ENCODE measurements at regions not wholly inside any gene's neighbourhood (a gene's known extent, or its start where the extent isn't known, plus 50 kb on each side); places are given as distances from the start of the nearest gene placed in this dataset.

- Histone ChIP-seq H3K9me3 (ENCODE audit: control insufficient read depth, low read depth, low read length) (no peaks in the 10 kb centered on the region), H3K4me3 (ENCODE audit: low read length) (no peak overlapping the region), H3K9ac (ENCODE audit: low read length) (no peak overlapping the region), H3K27ac (ENCODE audit: low read length) (no peak overlapping the region), H3K4me1 (ENCODE audit: control insufficient read depth, low read depth, low read length) (peaks cover 19% of the 10 kb centered on the region), H3K36me3 (ENCODE audit: control insufficient read depth, low read depth, low read length) (no peaks in the 10 kb centered on the region), H3K27me3 (ENCODE audit: control insufficient read depth, insufficient read depth, low read length) (no peaks in the 10 kb centered on the region)
These were observed 214.2 kb upstream of the PROK2 start for GRCh38 chr3:71998995-71999673.

DNA sequence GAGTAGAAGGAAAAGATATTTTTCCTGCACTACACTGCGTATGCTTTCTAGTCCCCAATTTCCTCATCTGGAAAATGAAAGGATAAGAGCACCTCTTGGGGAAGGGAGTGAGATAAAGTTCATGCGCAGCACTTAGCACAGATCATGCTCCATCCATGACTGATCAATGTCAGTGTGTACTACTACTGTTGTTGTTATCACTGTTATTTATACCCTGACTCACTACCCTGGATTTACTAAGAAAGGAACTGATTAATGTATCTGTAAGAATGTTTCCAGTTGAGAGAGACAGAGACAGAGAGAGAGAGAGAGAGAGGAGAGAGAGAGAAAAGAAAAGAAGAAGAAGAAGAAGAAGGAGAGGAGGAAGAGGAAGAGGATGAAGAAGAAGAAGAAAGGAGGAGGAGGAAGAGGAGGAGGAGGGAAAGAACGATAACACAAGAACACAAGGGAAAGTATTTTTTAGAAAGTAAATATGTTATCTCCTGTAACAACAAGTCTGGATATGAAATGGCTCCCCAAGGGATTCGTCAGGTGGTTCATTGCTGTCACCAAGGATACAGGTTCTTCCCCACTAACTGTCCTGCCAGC is 212.2 kb upstream of the PROK2 start:
- H3K4me3 ChIP-seq (ENCODE audit: low read length): no peak overlapping the region
- H3K4me1 ChIP-seq (ENCODE audit: control insufficient read depth, low read depth, low read length): peaks cover 4% of the 10 kb centered on the region
- H3K9me3 ChIP-seq (ENCODE audit: control insufficient read depth, low read depth, low read length): no peaks in the 10 kb centered on the region
- H3K27me3 ChIP-seq (ENCODE audit: control insufficient read depth, insufficient read depth, low read length): no peaks in the 10 kb centered on the region
- no peak overlapping the region for H3K27ac ChIP-seq (ENCODE audit: low read length)
- H3K9ac ChIP-seq (ENCODE audit: low read length): no peak overlapping the region
- H3K36me3 ChIP-seq (ENCODE audit: control insufficient read depth, low read depth, low read length): no peaks in the 10 kb centered on the region

DNA sequence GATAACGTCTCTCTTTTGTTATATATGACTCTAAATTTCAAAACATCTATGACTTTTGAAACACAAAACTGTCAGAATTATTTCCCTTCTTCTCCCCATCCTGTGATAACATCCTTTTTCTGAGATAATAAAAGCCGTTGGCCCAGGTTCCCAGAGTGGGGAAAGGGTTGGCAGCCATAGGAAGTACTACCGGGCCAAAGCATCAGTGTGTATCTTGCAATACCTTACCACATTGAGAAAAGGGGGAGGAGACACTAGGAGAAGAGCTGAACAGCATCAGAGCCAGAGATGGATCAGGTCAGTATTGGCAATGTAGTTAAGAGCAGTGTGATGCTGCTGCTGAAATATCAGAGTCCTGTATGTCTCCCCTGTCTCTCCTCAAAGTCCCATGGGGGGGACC is 210.0 kb upstream of the PROK2 start:
- H3K4me1 ChIP-seq (ENCODE audit: control insufficient read depth, low read depth, low read length): no peaks in the 10 kb centered on the region
- no peaks in the 10 kb centered on the region for H3K36me3 ChIP-seq (ENCODE audit: control insufficient read depth, low read depth, low read length)
- no peaks in the 10 kb centered on the region for H3K27me3 ChIP-seq (ENCODE audit: control insufficient read depth, insufficient read depth, low read length)
- H3K27ac ChIP-seq (ENCODE audit: low read length): no peak overlapping the region
- H3K9me3 ChIP-seq (ENCODE audit: control insufficient read depth, low read depth, low read length): no peaks in the 10 kb centered on the region
- H3K9ac ChIP-seq (ENCODE audit: low read length): no peak overlapping the region
- H3K4me3 ChIP-seq (ENCODE audit: low read length): no peak overlapping the region

GRCh38 chr3:71994203-71994602 is 209.3 kb upstream of the PROK2 start:
- Histone ChIP-seq H3K4me3 (ENCODE audit: low read length) (no peak overlapping the region), H3K27me3 (ENCODE audit: control insufficient read depth, insufficient read depth, low read length) (no peaks in the 10 kb centered on the region), H3K27ac (ENCODE audit: low read length) (no peak overlapping the region), H3K9ac (ENCODE audit: low read length) (no peak overlapping the region), H3K36me3 (ENCODE audit: control insufficient read depth, low read depth, low read length) (no peaks in the 10 kb centered on the region), H3K9me3 (ENCODE audit: control insufficient read depth, low read depth, low read length) (no peaks in the 10 kb centered on the region), H3K4me1 (ENCODE audit: control insufficient read depth, low read depth, low read length) (no peaks in the 10 kb centered on the region)

DNA sequence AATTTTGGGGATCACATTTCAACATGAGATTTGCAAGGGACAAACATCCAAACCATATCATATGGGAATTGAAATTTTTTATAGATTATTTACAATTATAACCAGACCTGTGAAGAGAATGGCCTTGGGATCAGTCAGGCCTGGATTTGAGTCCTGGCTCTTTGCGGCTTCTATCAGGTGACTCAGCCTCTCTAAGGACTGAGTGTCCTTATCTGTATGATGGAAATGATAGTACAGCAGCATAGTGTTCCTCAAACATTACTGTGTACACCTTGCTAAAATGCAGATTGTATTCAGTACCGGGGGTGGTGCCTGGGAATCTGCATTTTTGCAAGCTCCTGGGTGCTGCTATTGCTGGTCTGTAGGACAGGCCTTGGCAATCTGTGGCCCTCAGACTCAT is 206.7 kb upstream of the PROK2 start:
- H3K4me1 ChIP-seq (ENCODE audit: control insufficient read depth, low read depth, low read length): no peaks in the 10 kb centered on the region
- H3K27ac ChIP-seq (ENCODE audit: low read length): no peak overlapping the region

GRCh38 chr3:71991046-71991445 is 206.1 kb upstream of the PROK2 start:
- no peaks in the 10 kb centered on the region for H3K4me1 ChIP-seq (ENCODE audit: control insufficient read depth, low read depth, low read length)

More for the DNA sequence above, 206.7 kb upstream of the PROK2 start:
- Histone ChIP-seq H3K9me3 (ENCODE audit: control insufficient read depth, low read depth, low read length) (no peaks in the 10 kb centered on the region), H3K4me3 (ENCODE audit: low read length) (no peak overlapping the region), H3K36me3 (ENCODE audit: control insufficient read depth, low read depth, low read length) (no peaks in the 10 kb centered on the region), H3K27me3 (ENCODE audit: control insufficient read depth, insufficient read depth, low read length) (no peaks in the 10 kb centered on the region), H3K9ac (ENCODE audit: low read length) (no peak overlapping the region)

GRCh38 chr3:71990545-71990944 is 205.6 kb upstream of the PROK2 start:
- no peaks in the 10 kb centered on the region for H3K9me3 ChIP-seq (ENCODE audit: control insufficient read depth, low read depth, low read length)
- H3K9ac ChIP-seq (ENCODE audit: low read length): no peak overlapping the region
- no peak overlapping the region for H3K4me3 ChIP-seq (ENCODE audit: low read length)
- no peaks in the 10 kb centered on the region for H3K36me3 ChIP-seq (ENCODE audit: control insufficient read depth, low read depth, low read length)
- H3K27me3 ChIP-seq (ENCODE audit: control insufficient read depth, insufficient read depth, low read length): no peaks in the 10 kb centered on the region
- H3K4me1 ChIP-seq (ENCODE audit: control insufficient read depth, low read depth, low read length): no peaks in the 10 kb centered on the region
- H3K27ac ChIP-seq (ENCODE audit: low read length): no peak overlapping the region

More at GRCh38 chr3:71991046-71991445, 206.1 kb upstream of the PROK2 start:
- no peaks in the 10 kb centered on the region for H3K36me3 ChIP-seq (ENCODE audit: control insufficient read depth, low read depth, low read length)
- no peaks in the 10 kb centered on the region for H3K9me3 ChIP-seq (ENCODE audit: control insufficient read depth, low read depth, low read length)
- no peak overlapping the region for H3K27ac ChIP-seq (ENCODE audit: low read length)
- no peak overlapping the region for H3K4me3 ChIP-seq (ENCODE audit: low read length)
- no peaks in the 10 kb centered on the region for H3K27me3 ChIP-seq (ENCODE audit: control insufficient read depth, insufficient read depth, low read length)
- H3K9ac ChIP-seq (ENCODE audit: low read length): no peak overlapping the region

DNA sequence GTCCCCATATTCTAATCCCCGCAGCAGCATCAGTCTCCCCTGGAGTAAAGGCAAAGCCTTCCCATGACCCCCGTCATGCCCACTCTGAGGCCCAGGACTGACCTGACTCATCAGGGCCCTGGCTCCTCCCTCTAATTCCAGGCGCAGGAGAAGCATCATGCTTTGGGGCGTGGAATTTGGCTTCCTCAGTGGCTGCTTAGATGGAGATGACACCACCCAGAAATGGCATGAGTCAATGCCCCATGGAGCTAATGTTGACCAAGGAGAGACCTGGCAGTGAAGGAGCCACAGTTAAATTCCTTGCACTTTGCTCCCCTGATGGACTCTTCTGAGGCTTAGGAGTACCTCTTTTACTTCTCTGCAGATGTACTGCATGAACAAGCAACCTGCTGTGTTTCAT is 204.2 kb upstream of the PROK2 start:
- Histone ChIP-seq H3K4me1 (ENCODE audit: control insufficient read depth, low read depth, low read length) (no peaks in the 10 kb centered on the region), H3K27me3 (ENCODE audit: control insufficient read depth, insufficient read depth, low read length) (no peaks in the 10 kb centered on the region), H3K36me3 (ENCODE audit: control insufficient read depth, low read depth, low read length) (no peaks in the 10 kb centered on the region), H3K9ac (ENCODE audit: low read length) (no peak overlapping the region), H3K27ac (ENCODE audit: low read length) (no peak overlapping the region), H3K9me3 (ENCODE audit: control insufficient read depth, low read depth, low read length) (no peaks in the 10 kb centered on the region), H3K4me3 (ENCODE audit: low read length) (no peak overlapping the region)

- Histone ChIP-seq H3K9me3 (ENCODE audit: control insufficient read depth, low read depth, low read length) (no peaks in the 10 kb centered on the region), H3K4me3 (ENCODE audit: low read length) (no peak overlapping the region), H3K4me1 (ENCODE audit: control insufficient read depth, low read depth, low read length) (no peaks in the 10 kb centered on the region), H3K9ac (ENCODE audit: low read length) (no peak overlapping the region), H3K27ac (ENCODE audit: low read length) (no peak overlapping the region), H3K36me3 (ENCODE audit: control insufficient read depth, low read depth, low read length) (no peaks in the 10 kb centered on the region), H3K27me3 (ENCODE audit: control insufficient read depth, insufficient read depth, low read length) (no peaks in the 10 kb centered on the region)
These were observed 202.9 kb upstream of the PROK2 start for GRCh38 chr3:71987828-71988227.

- Histone ChIP-seq H3K9me3 (ENCODE audit: control insufficient read depth, low read depth, low read length) (no peaks in the 10 kb centered on the region), H3K36me3 (ENCODE audit: control insufficient read depth, low read depth, low read length) (no peaks in the 10 kb centered on the region), H3K9ac (ENCODE audit: low read length) (no peak overlapping the region), H3K27ac (ENCODE audit: low read length) (no peak overlapping the region), H3K27me3 (ENCODE audit: control insufficient read depth, insufficient read depth, low read length) (no peaks in the 10 kb centered on the region), H3K4me3 (ENCODE audit: low read length) (no peak overlapping the region), H3K4me1 (ENCODE audit: control insufficient read depth, low read depth, low read length) (no peaks in the 10 kb centered on the region)
These were observed 202.3 kb upstream of the PROK2 start for GRCh38 chr3:71987089-71987735.

GRCh38 chr3:71986606-71987005 is 201.7 kb upstream of the PROK2 start:
- Histone ChIP-seq H3K9ac (ENCODE audit: low read length) (no peak overlapping the region), H3K4me3 (ENCODE audit: low read length) (no peak overlapping the region), H3K4me1 (ENCODE audit: control insufficient read depth, low read depth, low read length) (no peaks in the 10 kb centered on the region), H3K36me3 (ENCODE audit: control insufficient read depth, low read depth, low read length) (no peaks in the 10 kb centered on the region), H3K27me3 (ENCODE audit: control insufficient read depth, insufficient read depth, low read length) (no peaks in the 10 kb centered on the region), H3K27ac (ENCODE audit: low read length) (no peak overlapping the region), H3K9me3 (ENCODE audit: control insufficient read depth, low read depth, low read length) (no peaks in the 10 kb centered on the region)
